Tibial artery (tissue), 4 donors: ENCODE measurements at regions not wholly inside any gene's neighbourhood (a gene's known extent, or its start where the extent isn't known, plus 50 kb on each side); places are given as distances from the start of the nearest gene placed in this dataset.
"Not testable (repeated sequence)": the region's sequence is repeated elsewhere in the genome, so short reads cannot be mapped to it uniquely, and the experiment has no call there.

Experiments
- DNase-seq, 2 donors: peaks; one replicate each; pipeline ENCODE4 v3.0.0-alpha.2; 2019
- H3K27ac ChIP-seq, 2 donors: fragments of 200-600 bp; sonication (generic) in 1 of 2; 1 replicate in 1 of 2; 2 replicates in 1 of 2; pipeline ENCODE4 v1.5.1; 2018 to 2019; ENCODE audit warnings: mild to moderate bottlenecking in 1 of 2
- H3K27me3 ChIP-seq, 2 donors: fragments of 200-600 bp; sonication (generic) in 1 of 2; one replicate each; pipeline versions ENCODE4 v1.5.1 to v1.6.0; 2016 to 2019
- H3K36me3 ChIP-seq, 3 donors: fragments of 200-600 bp; sonication (generic) in 2 of 3; one replicate each; pipeline ENCODE4 v1.5.1; 2016 to 2019; ENCODE audit warnings: mild to moderate bottlenecking in 2 of 3
- H3K4me1 ChIP-seq, 4 donors: fragments of 200-600 bp; sonication (generic) in 2 of 4; 1 replicate in 3 of 4; 2 replicates in 1 of 4; pipeline ENCODE4 v1.5.1; 2016 to 2019
- H3K4me3 ChIP-seq, 2 donors: fragments of 200-600 bp; sonication (generic) in 1 of 2; 1 replicate in 1 of 2; 2 replicates in 1 of 2; pipeline ENCODE4 v1.5.1; 2018 to 2019; ENCODE audit warnings: mild to moderate bottlenecking in 2 of 2
- H3K9me3 ChIP-seq, 3 donors: fragments of 200-600 bp; sonication (generic) in 1 of 3; one replicate each; pipeline ENCODE4 v1.5.1; 2016 to 2019
- CTCF ChIP-seq, 2 experiments: fragments of 200-600 bp in 1 of 2; fragments of 450-650 bp in 1 of 2; IDR thresholded peaks; one replicate each; pipeline ENCODE4 v1.5.1; 2017 to 2019; ENCODE audit warnings: antibody characterized with exemption in 2 of 2, mild to moderate bottlenecking in 1 of 2, moderate library complexity in 1 of 2
- intact Hi-C: fragments of 100-400 bp; cut with DNase I; formaldehyde crosslinking; loops from one replicate; pipeline ENCODE4 v1.15.0; 2023; ENCODE audit warnings: low total_unique reads

GRCh38 chr1:113298941-113299340 lies 91.4 kb upstream of the MAGI3 start:
- no peaks in the 10 kb centered on the region for H3K36me3 ChIP-seq
- DNase-seq, result no peak

GRCh38 chr1:113302636-113303035 lies 87.7 kb upstream of the MAGI3 start:
- Histone ChIP-seq H3K27ac (no peak overlapping the region), H3K27me3 (no peaks in the 10 kb centered on the region), H3K4me1 (no peaks in the 10 kb centered on the region), H3K4me3 (no peak overlapping the region), H3K9me3 (no peaks in the 10 kb centered on the region), H3K36me3 (no peaks in the 10 kb centered on the region)
- no peak for DNase-seq
- TF ChIP-seq CTCF (IDR thresholded peaks at IDR 0.05), result no peak
- intact Hi-C loops, result no loop called here

More at GRCh38 chr1:113298941-113299340, 91.4 kb upstream of the MAGI3 start:
- Histone ChIP-seq H3K9me3 (no peaks in the 10 kb centered on the region), H3K27ac (no peak overlapping the region), H3K27me3 (no peaks in the 10 kb centered on the region), H3K4me1 (no peaks in the 10 kb centered on the region), H3K4me3 (no peak overlapping the region)
- no peak for TF ChIP-seq CTCF (IDR thresholded peaks at IDR 0.05)
- intact Hi-C loops, result no loop called here

DNA sequence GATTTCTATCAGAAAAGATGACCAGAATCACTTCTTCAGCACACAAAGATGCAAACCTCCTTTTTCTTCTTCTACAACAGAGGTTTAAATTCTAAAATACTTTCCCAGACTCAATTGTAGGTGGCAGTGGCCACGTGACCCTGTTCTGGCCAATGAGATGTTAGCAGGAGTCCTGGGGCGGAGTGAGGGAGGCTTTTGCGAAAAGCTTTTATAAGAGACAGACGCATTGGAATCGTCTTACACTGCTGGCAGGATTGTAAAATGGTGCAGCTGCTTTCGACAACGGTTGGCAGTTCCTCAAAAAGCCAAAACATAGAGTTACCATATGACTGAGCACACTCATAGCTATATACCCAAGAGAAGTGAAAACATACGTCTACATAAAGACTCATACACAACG lies 87.0 kb upstream of the MAGI3 start:
- Histone ChIP-seq H3K27ac (no peak overlapping the region), H3K4me1 (no peaks in the 10 kb centered on the region), H3K36me3 (no peaks in the 10 kb centered on the region), H3K4me3 (no peak overlapping the region), H3K9me3 (no peaks in the 10 kb centered on the region), H3K27me3 (no peaks in the 10 kb centered on the region)
- no peak for TF ChIP-seq CTCF (IDR thresholded peaks at IDR 0.05)
- intact Hi-C loops, result no loop called here
- DNase-seq, result no peak

GRCh38 chr1:113305029-113305428 lies 85.3 kb upstream of the MAGI3 start:
- H3K36me3 ChIP-seq, H3K9me3 ChIP-seq, H3K4me1 ChIP-seq, H3K27ac ChIP-seq, H3K27me3 ChIP-seq, DNase-seq, H3K4me3 ChIP-seq, intact Hi-C loops: not testable (repeated sequence)

GRCh38 chr1:113307771-113308445 lies 82.4 kb upstream of the MAGI3 start:
- no peak overlapping the region for H3K4me3 ChIP-seq
- TF ChIP-seq CTCF (IDR thresholded peaks at IDR 0.05), result no peak
- H3K9me3 ChIP-seq, result peaks cover 0 to 3% (median under 1%) of the 10 kb centered on the region in 3 donors
- no peaks in the 10 kb centered on the region for H3K27me3 ChIP-seq
- intact Hi-C loops, result no loop called here
- H3K4me1 ChIP-seq, result no peaks in the 10 kb centered on the region
- no peak for DNase-seq
- H3K36me3 ChIP-seq, result no peaks in the 10 kb centered on the region
- H3K27ac ChIP-seq, result no peak overlapping the region

DNA sequence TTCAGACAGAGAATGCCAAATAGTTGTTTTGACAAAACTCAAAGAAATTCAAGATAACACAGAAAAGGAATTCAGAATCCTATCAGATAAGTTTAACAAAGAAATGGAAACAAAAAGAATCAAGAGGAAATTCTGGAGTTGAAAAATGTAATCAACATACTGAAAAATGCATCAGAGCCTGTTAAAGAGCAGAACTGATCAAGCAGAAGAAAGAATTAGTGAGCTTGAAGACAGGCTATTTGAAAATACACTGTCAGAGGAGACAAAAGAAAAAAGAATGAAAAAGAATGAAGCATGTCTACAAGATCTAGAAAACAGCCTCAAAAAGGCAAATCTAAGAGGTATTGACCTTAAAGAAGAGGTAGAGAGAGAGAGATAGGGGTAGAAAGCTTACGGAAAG lies 77.7 kb upstream of the MAGI3 start:
- DNase-seq, H3K9me3 ChIP-seq, H3K27me3 ChIP-seq, H3K4me1 ChIP-seq, H3K36me3 ChIP-seq, H3K27ac ChIP-seq, intact Hi-C loops, H3K4me3 ChIP-seq: not testable (repeated sequence)

GRCh38 chr1:113314600-113314999 lies 75.7 kb upstream of the MAGI3 start:
- intact Hi-C loops, result no loop called here
- Histone ChIP-seq H3K36me3 (no peaks in the 10 kb centered on the region), H3K27me3 (no peaks in the 10 kb centered on the region), H3K4me3 (no peak overlapping the region), H3K9me3 (peaks cover 0 to 8% (median 3%) of the 10 kb centered on the region in 3 donors), H3K27ac (no peak overlapping the region), H3K4me1 (no peaks in the 10 kb centered on the region)
- no peak for TF ChIP-seq CTCF (IDR thresholded peaks at IDR 0.05)
- DNase-seq, result no peak
